HepG2 (cell line): ENCODE measurements at regions not wholly inside any gene's neighbourhood (a gene's known extent, or its start where the extent isn't known, plus 50 kb on each side); places are given as distances from the start of the nearest gene placed in this dataset.

Experiments used
- CC2D1A ChIP-seq: sonication (generic); formaldehyde crosslinking; IDR thresholded peaks from 2 replicates; pipeline ENCODE4 v1.8.1; 2023; ENCODE audit warnings: mild to moderate bottlenecking, missing genetic modification reagents
- ERF ChIP-seq: IDR thresholded peaks from 2 replicates; pipeline ENCODE4 v1.6.1; 2018; ENCODE audit warnings: missing biosample characterization, missing genetic modification reagents
- HMGXB3 ChIP-seq: sonication (generic); formaldehyde crosslinking; IDR thresholded peaks from 2 replicates; pipeline ENCODE4 v1.4.0; 2020; ENCODE audit warnings: missing genetic modification reagents, borderline replicate concordance
- IKZF5 ChIP-seq: IDR thresholded peaks from 2 replicates; pipeline ENCODE4 v1.6.1; 2018; ENCODE audit warnings: missing genetic modification reagents, mild to moderate bottlenecking, missing compliant biosample characterization
- MLXIP ChIP-seq: sonication (generic); formaldehyde crosslinking; IDR thresholded peaks from 2 replicates; pipeline ENCODE4 v1.9.0; 2021; ENCODE audit warnings: missing genetic modification reagents, borderline replicate concordance
- PRMT3 ChIP-seq: sonication (generic); formaldehyde crosslinking; IDR thresholded peaks from 2 replicates; pipeline ENCODE4 v1.8.1; 2022; ENCODE audit warnings: low read depth, mild to moderate bottlenecking, moderate library complexity, missing genetic modification reagents, borderline replicate concordance
- SSRP1 ChIP-seq: IDR thresholded peaks from 2 replicates; pipeline ENCODE4 v1.6.1; 2016; ENCODE audit warnings: control low read depth
- TARDBP ChIP-seq: sonication (generic); formaldehyde crosslinking; IDR thresholded peaks from 2 replicates; pipeline ENCODE4 v1.8.0; 2022; ENCODE audit warnings: mild to moderate bottlenecking, missing genetic modification reagents
- ZBED4 ChIP-seq: sonication (generic); formaldehyde crosslinking; IDR thresholded peaks from 2 replicates; pipeline ENCODE4 v1.4.0; 2020; ENCODE audit warnings: missing genetic modification reagents, borderline replicate concordance
- ZFP91 ChIP-seq: sonication (generic); formaldehyde crosslinking; IDR thresholded peaks from 2 replicates; pipeline ENCODE4 v1.9.0; 2022; ENCODE audit warnings: missing genetic modification reagents, mild to moderate bottlenecking, borderline replicate concordance
- ZNF737 ChIP-seq: sonication (generic); formaldehyde crosslinking; IDR thresholded peaks from 2 replicates; pipeline ENCODE4 v1.5.0; 2020; ENCODE audit warnings: missing genetic modification reagents, mild to moderate bottlenecking, borderline replicate concordance

- no peak for TF ChIP-seq HMGXB3 (CRISPR knock-in tag)
- no peak for TF ChIP-seq SSRP1 (CRISPR knock-in tag)
- TF ChIP-seq ZFP91 = peak; percentile 64; the same call in 1 of the 2 replicates
- 0 out of 2 replicates have a peak, but pooled peaks have one; percentile 30 for TF ChIP-seq IKZF5 (CRISPR knock-in tag)
- no peak for TF ChIP-seq CC2D1A
- TF ChIP-seq PRMT3 = no peak
- TF ChIP-seq MLXIP (CRISPR knock-in tag) = no peak
- TF ChIP-seq TARDBP (CRISPR knock-in tag) = no peak
- TF ChIP-seq ZBED4 (CRISPR knock-in tag) = 0 out of 2 replicates have a peak, but pooled peaks have one; percentile 39
- TF ChIP-seq ERF (CRISPR knock-in tag) = no peak
- no peak for TF ChIP-seq ZNF737 (CRISPR knock-in tag)
These were observed 58.5 kb upstream of the TMPO start (continued) for GRCh38 chr12:98456576-98457573.
